ENCODE measurements at regions not wholly inside any gene's neighbourhood (a gene's known extent, or its start where the extent isn't known, plus 50 kb on each side); places are given as distances from the start of the nearest gene placed in this dataset.

- no TSS peak for BruUV-seq (replicated peaks)
- ChIA-PET CTCF (ENCODE audit: unreplicated experiment) (interaction anchor here (0.5 kb wide), 1 partner anchor 38 kb away, joined by 3 read pairs; no protein-coding TSS in a partner anchor), POLR2A (no interaction called here)
- H3K4me3 ChIP-seq (ENCODE audit: low read depth, low read length, poor library complexity, severe bottlenecking), result no peak overlapping the region
- H3K9me2 ChIP-seq (ENCODE audit: insufficient read depth, low read length), result no peaks in the 10 kb centered on the region
- intact Hi-C loops (cut with micrococcal nuclease; ENCODE audit: unreplicated experiment), result no loop called here
- no peak overlapping the region for H2AFZ ChIP-seq (ENCODE audit: low read length)
- TF ChIP-seq CTCF (conservative IDR thresholded peaks at IDR 0.05; ENCODE audit: low read length) (no peak), EZH2phosphoT487 (IDR thresholded peaks at IDR 0.05; ENCODE audit: borderline replicate concordance, low read depth, low read length) (no peak)
- H3K79me2 ChIP-seq (ENCODE audit: insufficient read depth, low read depth, low read length), result no peaks in the 10 kb centered on the region
- H3K27ac ChIP-seq (ENCODE audit: low read depth, low read length, poor library complexity, severe bottlenecking), result no peak overlapping the region
- H3K4me1 ChIP-seq (ENCODE audit: insufficient read depth, low read length, poor library complexity, severe bottlenecking), result no peaks in the 10 kb centered on the region
- DNase-seq (ENCODE audit: low spot score), result no peak
- H3K36me3 ChIP-seq (ENCODE audit: insufficient read depth, low read length), result no peaks in the 10 kb centered on the region
- H3K9me3 ChIP-seq (ENCODE audit: low read length), result no peaks in the 10 kb centered on the region
- no peaks in the 10 kb centered on the region for H4K20me1 ChIP-seq (ENCODE audit: insufficient read depth, low read length)
- H3K4me2 ChIP-seq (ENCODE audit: low read length), result no peak overlapping the region
Observed at GRCh38 chr5:174283211-174284005, 237.9 kb downstream of the NSG2 start.

GRCh38 chr5:174284873-174285272 is 239.4 kb downstream of the NSG2 start:
- POLR2A ChIA-PET, result no interaction called here
- H3K9me3 ChIP-seq (ENCODE audit: low read length), result no peaks in the 10 kb centered on the region
- BruUV-seq (replicated peaks), result no TSS peak
- no peak for DNase-seq (ENCODE audit: low spot score)
- CTCF ChIA-PET (ENCODE audit: unreplicated experiment), result no interaction called here
- no peak overlapping the region for H3K4me2 ChIP-seq (ENCODE audit: low read length)
- H3K9me2 ChIP-seq (ENCODE audit: insufficient read depth, low read length), result no peaks in the 10 kb centered on the region
- no peaks in the 10 kb centered on the region for H3K79me2 ChIP-seq (ENCODE audit: insufficient read depth, low read depth, low read length)
- TF ChIP-seq EZH2phosphoT487 (IDR thresholded peaks at IDR 0.05; ENCODE audit: borderline replicate concordance, low read depth, low read length) (no peak), CTCF (conservative IDR thresholded peaks at IDR 0.05; ENCODE audit: low read length) (no peak)
- intact Hi-C loops (cut with micrococcal nuclease; ENCODE audit: unreplicated experiment), result no loop called here
- no peak overlapping the region for H3K4me3 ChIP-seq (ENCODE audit: low read depth, low read length, poor library complexity, severe bottlenecking)
- no peak overlapping the region for H2AFZ ChIP-seq (ENCODE audit: low read length)
- no peaks in the 10 kb centered on the region for H3K36me3 ChIP-seq (ENCODE audit: insufficient read depth, low read length)
- no peaks in the 10 kb centered on the region for H4K20me1 ChIP-seq (ENCODE audit: insufficient read depth, low read length)
- H3K27ac ChIP-seq (ENCODE audit: low read depth, low read length, poor library complexity, severe bottlenecking), result no peak overlapping the region
- no peaks in the 10 kb centered on the region for H3K4me1 ChIP-seq (ENCODE audit: insufficient read depth, low read length, poor library complexity, severe bottlenecking)

GRCh38 chr5:174287761-174288160 is 242.3 kb downstream of the NSG2 start:
- no peaks in the 10 kb centered on the region for H3K36me3 ChIP-seq (ENCODE audit: insufficient read depth, low read length)
- no peaks in the 10 kb centered on the region for H3K4me1 ChIP-seq (ENCODE audit: insufficient read depth, low read length, poor library complexity, severe bottlenecking)
- BruUV-seq (replicated peaks), result no TSS peak
- H3K79me2 ChIP-seq (ENCODE audit: insufficient read depth, low read depth, low read length), result no peaks in the 10 kb centered on the region
- H3K9me2 ChIP-seq (ENCODE audit: insufficient read depth, low read length), result no peaks in the 10 kb centered on the region
- H3K9me3 ChIP-seq (ENCODE audit: low read length), result no peaks in the 10 kb centered on the region
- H3K27ac ChIP-seq (ENCODE audit: low read depth, low read length, poor library complexity, severe bottlenecking), result no peak overlapping the region
- intact Hi-C loops (cut with micrococcal nuclease; ENCODE audit: unreplicated experiment), result no loop called here
- H3K4me3 ChIP-seq (ENCODE audit: low read depth, low read length, poor library complexity, severe bottlenecking), result no peak overlapping the region
- DNase-seq (ENCODE audit: low spot score), result no peak
- H3K4me2 ChIP-seq (ENCODE audit: low read length), result no peak overlapping the region
- H2AFZ ChIP-seq (ENCODE audit: low read length), result no peak overlapping the region
- ChIA-PET CTCF (ENCODE audit: unreplicated experiment) (no interaction called here), POLR2A (no interaction called here)
- TF ChIP-seq CTCF (conservative IDR thresholded peaks at IDR 0.05; ENCODE audit: low read length) (no peak), EZH2phosphoT487 (IDR thresholded peaks at IDR 0.05; ENCODE audit: borderline replicate concordance, low read depth, low read length) (no peak)
- no peaks in the 10 kb centered on the region for H4K20me1 ChIP-seq (ENCODE audit: insufficient read depth, low read length)

All from OCI-LY7 (cell line).